Adrenal gland (tissue), 5 donors: ENCODE measurements at regions not wholly inside any gene's neighbourhood (a gene's known extent, or its start where the extent isn't known, plus 50 kb on each side); places are given as distances from the start of the nearest gene placed in this dataset.

Experiments used
- CTCF ChIP-seq, 6 experiments: fragments of 450-650 bp in 4 of 6; fragments of 200-600 bp in 2 of 6; sonication (generic) in 1 of 6; IDR thresholded peaks; 1 replicate in 5 of 6; 2 replicates in 1 of 6; pipeline versions ENCODE4 v1.5.1 to v1.8.0; 2016 to 2021; ENCODE audit warnings: antibody characterized with exemption in 6 of 6, mild to moderate bottlenecking in 2 of 6, moderate library complexity in 1 of 6
- POLR2A ChIP-seq, 2 donors: fragments of 450-650 bp; IDR thresholded peaks; one replicate each; pipeline ENCODE4 v1.6.1; 2017; ENCODE audit warnings: antibody characterized with exemption in 2 of 2, mild to moderate bottlenecking in 2 of 2, moderate library complexity in 1 of 2
- donor health status: DM: no; HTN: no; CAD: no.

GRCh38 chr6:115630424-115631024 is 430.2 kb downstream of the FRK start:
- TF ChIP-seq POLR2A (IDR thresholded peaks at IDR 0.05) (no peak), CTCF (IDR thresholded peaks at IDR 0.05) (no peak)
